IMR-90 (cell line): ENCODE measurements at regions not wholly inside any gene's neighbourhood (a gene's known extent, or its start where the extent isn't known, plus 50 kb on each side); places are given as distances from the start of the nearest gene placed in this dataset.

Source experiments
- ATAC-seq: fragments of 200-7000 bp; cut with Tn5 transposase; 2 replicates; pipeline ENCODE4 v1.9.1; 2020; ENCODE audit warnings: low read depth, mild to moderate bottlenecking, moderate library complexity
- BruUV-seq: library from RNA; stranded (reverse); fragments of 400-500 nt; replicated peaks from 2 replicates; lab custom pipeline; 2021; lab: Mats Ljungman, UMichigan
- CTCF ChIA-PET: fragments of 300-600 bp; formaldehyde crosslinking; extraction: SDS; loops from one replicate; lab custom pipeline; 2021; ENCODE audit warnings: antibody characterized with exemption; lab: Yijun Ruan, JAX
- POLR2A ChIA-PET: fragments of 300-600 bp; sonication (Branson Sonifier 250); formaldehyde crosslinking; loops from one replicate; lab custom pipeline; 2022; ENCODE audit warnings: antibody characterized with exemption; ENCODE audit not compliant: unreplicated experiment; lab: Charles Lee
- DNase-seq: peaks from one replicate; pipeline ENCODE4 v3.0.0; 2013
- H2AFZ ChIP-seq: replicated peaks from 2 replicates; pipeline ENCODE3; 2013; ENCODE audit warnings: low read length, mild to moderate bottlenecking; ENCODE audit not compliant: poor library complexity
- H2AK5ac ChIP-seq: 2 replicates; pipeline ENCODE4 v1.6.1; 2013; ENCODE audit warnings: low read depth, low read length, inconsistent platforms
- H2AK9ac ChIP-seq: replicated peaks from 2 replicates; pipeline ENCODE3; 2013; ENCODE audit warnings: mild to moderate bottlenecking, low read depth, low read length, moderate library complexity; ENCODE audit not compliant: poor library complexity
- H2BK120ac ChIP-seq: 2 replicates; pipeline ENCODE4 v1.6.1; 2013; ENCODE audit warnings: low read depth, low read length, inconsistent platforms
- H2BK15ac ChIP-seq: 3 replicates; pipeline ENCODE4 v1.6.1; 2013; ENCODE audit warnings: low read depth, low read length, inconsistent platforms
- H2BK20ac ChIP-seq: 2 replicates; pipeline ENCODE4 v1.6.1; 2013; ENCODE audit warnings: low read depth, mild to moderate bottlenecking, inconsistent platforms, low read length, moderate library complexity
- H2BK5ac ChIP-seq: 2 replicates; pipeline ENCODE4 v1.6.1; 2013; ENCODE audit warnings: mild to moderate bottlenecking, low read depth, low read length, inconsistent platforms; ENCODE audit not compliant: poor library complexity, severe bottlenecking
- H3K14ac ChIP-seq: replicated peaks from 2 replicates; pipeline ENCODE4 v1.6.1; 2013; ENCODE audit warnings: low read depth, low read length, inconsistent platforms
- H3K18ac ChIP-seq: 2 replicates; pipeline ENCODE4 v1.6.1; 2013; ENCODE audit warnings: low read depth, low read length, control low read depth
- H3K23ac ChIP-seq: 2 replicates; pipeline ENCODE4 v1.6.1; 2013; ENCODE audit warnings: low read depth, low read length, inconsistent platforms
- H3K27ac ChIP-seq: 2 replicates; pipeline ENCODE4 v1.5.1; 2013; ENCODE audit warnings: mild to moderate bottlenecking, control low read depth, low read length; ENCODE audit not compliant: insufficient read depth
- H3K27me3 ChIP-seq: 2 replicates; pipeline ENCODE4 v1.6.1; 2013; ENCODE audit warnings: low read length; ENCODE audit not compliant: control insufficient read depth, insufficient read depth
- H3K36me3 ChIP-seq: 2 replicates; pipeline ENCODE4 v1.6.1; 2013; ENCODE audit warnings: low read length, mixed read lengths; ENCODE audit not compliant: control insufficient read depth, insufficient read depth
- H3K4ac ChIP-seq: 2 replicates; pipeline ENCODE4 v1.6.1; 2013; ENCODE audit warnings: low read depth, low read length, inconsistent platforms
- H3K4me1 ChIP-seq: 2 replicates; pipeline ENCODE4 v1.6.1; 2013; ENCODE audit warnings: low read length, mixed read lengths; ENCODE audit not compliant: control insufficient read depth, insufficient read depth
- H3K4me2 ChIP-seq: 2 replicates; pipeline ENCODE4 v1.6.1; 2013; ENCODE audit warnings: low read depth, mild to moderate bottlenecking, control low read depth, low read length, moderate library complexity
- H3K4me3 ChIP-seq: 2 replicates; pipeline ENCODE4 v1.5.1; 2013; ENCODE audit warnings: low read depth, mild to moderate bottlenecking, control low read depth, low read length, moderate library complexity; ENCODE audit not compliant: insufficient read depth
- H3K56ac ChIP-seq: 2 replicates; pipeline ENCODE4 v1.6.1; 2013; ENCODE audit warnings: low read length, inconsistent platforms; ENCODE audit not compliant: insufficient read depth; ENCODE audit errors: extremely low read depth
- H3K79me1 ChIP-seq, 2 experiments: 2 replicates each; pipeline ENCODE4 v1.6.1; 2013; ENCODE audit warnings: low read length in 2 of 2, inconsistent platforms in 1 of 2, low read depth in 1 of 2
- H3K9ac ChIP-seq: 2 replicates; pipeline ENCODE4 v1.6.1; 2013; ENCODE audit warnings: low read depth, low read length, control low read depth
- H3K9me1 ChIP-seq: 2 replicates; pipeline ENCODE4 v1.6.1; 2013; ENCODE audit warnings: low read length, inconsistent platforms; ENCODE audit not compliant: insufficient read depth
- H3K9me3 ChIP-seq: 2 replicates; pipeline ENCODE4 v1.6.1; 2013; ENCODE audit warnings: low read length; ENCODE audit not compliant: control insufficient read depth, insufficient read depth
- H4K20me1 ChIP-seq: 2 replicates; pipeline ENCODE4 v1.6.1; 2013; ENCODE audit warnings: low read length, inconsistent platforms; ENCODE audit not compliant: insufficient read depth
- H4K5ac ChIP-seq: 2 replicates; pipeline ENCODE4 v1.6.1; 2013; ENCODE audit warnings: mild to moderate bottlenecking, low read depth, low read length, control low read depth
- H4K8ac ChIP-seq, 2 experiments: 2 replicates each; pipeline ENCODE4 v1.6.1; 2013; ENCODE audit warnings: low read depth in 2 of 2, low read length in 2 of 2, control low read depth in 1 of 2, inconsistent platforms in 1 of 2
- H4K91ac ChIP-seq: 2 replicates; pipeline ENCODE4 v1.6.1; 2013; ENCODE audit warnings: low read depth, low read length, inconsistent platforms; ENCODE audit not compliant: insufficient read depth
- BHLHE40 ChIP-seq: fragments of 150-350 bp; IDR thresholded peaks from 2 replicates; pipeline ENCODE4 v1.6.1; 2016; ENCODE audit warnings: mild to moderate bottlenecking, low read depth, low read length
- ELK1 ChIP-seq: fragments of 150-350 bp; IDR thresholded peaks from 2 replicates; pipeline ENCODE4 v1.6.1; 2016; ENCODE audit warnings: low read depth, mild to moderate bottlenecking, low read length, moderate library complexity, borderline replicate concordance
- MAZ ChIP-seq: IDR thresholded peaks from 2 replicates; pipeline ENCODE4 v1.6.1; 2012; ENCODE audit warnings: low read depth, mild to moderate bottlenecking, low read length, improper control_type of control experiment, moderate library complexity, borderline replicate concordance
- POLR2A ChIP-seq: IDR thresholded peaks from 2 replicates; pipeline ENCODE4 v1.6.1; 2012; ENCODE audit warnings: mild to moderate bottlenecking, low read depth, low read length
- RAD21 ChIP-seq: IDR thresholded peaks from 2 replicates; pipeline ENCODE4 v1.6.1; 2012; ENCODE audit warnings: low read length, improper control_type of control experiment
- RCOR1 ChIP-seq: IDR thresholded peaks from 2 replicates; pipeline ENCODE4 v1.6.1; 2012; ENCODE audit warnings: mild to moderate bottlenecking, low read length, improper control_type of control experiment; ENCODE audit not compliant: insufficient replicate concordance
- RFX5 ChIP-seq: IDR thresholded peaks from 2 replicates; pipeline ENCODE4 v1.8.0; 2012; ENCODE audit warnings: low read depth, mild to moderate bottlenecking, low read length, moderate library complexity
- SMC3 ChIP-seq: fragments of 150-350 bp; IDR thresholded peaks from 2 replicates; pipeline ENCODE4 v1.6.1; 2016; ENCODE audit warnings: low read depth, mild to moderate bottlenecking, antibody characterized with exemption, low read length, moderate library complexity
- USF2 ChIP-seq: fragments of 150-350 bp; IDR thresholded peaks from 2 replicates; pipeline ENCODE4 v1.6.1; 2017; ENCODE audit warnings: mild to moderate bottlenecking, antibody characterized with exemption, low read length, low read depth
- WGBS, 2 experiments: methylation state at CpG; one replicate each; pipeline versions ENCODE4 v1.1.5 to v1.1.7; 2013; ENCODE audit warnings: missing lambda C conversion rate in 2 of 2; ENCODE audit not compliant: insufficient read length in 1 of 2; ENCODE audit errors: extremely low coverage in 2 of 2; 5-methylcytosine and 5-hydroxymethylcytosine counted together
- dilution Hi-C: fragments of 300-500 bp; cut with HindIII; formaldehyde crosslinking; loops from one replicate; pipeline ENCODE4 v1.14.3; 2018; ENCODE audit warnings: low sequenced_read_pairs; ENCODE audit not compliant: unreplicated experiment
- in situ Hi-C: fragments of 300-500 bp; cut with MboI; formaldehyde crosslinking; loops from 3 replicates; pipeline ENCODE4 v1.14.3; 2019; ENCODE audit warnings: low sequenced_read_pairs, inconsistent platforms, mixed read lengths
- intact Hi-C: fragments of 100-400 bp; cut with micrococcal nuclease; formaldehyde crosslinking; loops from 2 replicates; pipeline ENCODE4 v1.10.0; 2022

GRCh38 chrX:7771788-7772438, 71.1 kb upstream of the VCX start:
- Histone ChIP-seq H2BK120ac (no peak overlapping the region), H4K8ac (no peak overlapping the region), H2AFZ (no peak overlapping the region), H3K36me3 (no peaks in the 10 kb centered on the region), H3K23ac (no peak overlapping the region), H2AK5ac (no peak overlapping the region), H3K4me2 (no peak overlapping the region), H2AK9ac (no peak overlapping the region), H4K20me1 (no peaks in the 10 kb centered on the region), H3K27me3 (no peaks in the 10 kb centered on the region), H3K79me1 (no peaks in the 10 kb centered on the region), H3K9me1 (no peaks in the 10 kb centered on the region), H3K14ac (no peak overlapping the region), H4K91ac (no peak overlapping the region), H3K56ac (no peak overlapping the region), H3K4ac (no peak overlapping the region), H4K5ac (no peak overlapping the region), H2BK20ac (no peak overlapping the region), H3K4me1 (no peaks in the 10 kb centered on the region), H3K9me3 (peaks cover 4% of the 10 kb centered on the region; the same call in 1 of the 2 replicates), H2BK5ac (no peak overlapping the region), H3K9ac (no peak overlapping the region), H2BK15ac (no peak overlapping the region), H3K27ac (no peak overlapping the region), H3K18ac (no peak overlapping the region), H3K4me3 (no peak overlapping the region)
- no CpG with 5 or more reads among the region's 7 CpGs for WGBS, 2 experiments
- in situ Hi-C loops: no loop called here
- BruUV-seq: no TSS peak
- TF ChIP-seq MAZ (no peak), RAD21 (no peak), RFX5 (no peak), BHLHE40 (no peak), ELK1 (no peak), POLR2A (no peak), USF2 (no peak), RCOR1 (no peak), SMC3 (no peak)
- CTCF ChIA-PET: no interaction called here
- dilution Hi-C loops: no loop called here
- no peak for ATAC-seq
- no peak for DNase-seq
- POLR2A ChIA-PET: no interaction called here
- intact Hi-C loops: no loop called here
